22Rv1 (cell line): ENCODE measurements at regions not wholly inside any gene's neighbourhood (a gene's known extent, or its start where the extent isn't known, plus 50 kb on each side); places are given as distances from the start of the nearest gene placed in this dataset.

ENCODE experiments used
- ZFX ChIP-seq: fragments of 450-650 bp; IDR thresholded peaks from 2 replicates; pipeline ENCODE4 v1.6.1; 2017; ENCODE audit warnings: antibody characterized with exemption, borderline replicate concordance
- TF ChIP-seq, protein P1 (sequence below): fragments of 450-650 bp; IDR thresholded peaks from 2 replicates; pipeline ENCODE4 v1.5.1; 2017; ENCODE audit warnings: mild to moderate bottlenecking

DNA sequence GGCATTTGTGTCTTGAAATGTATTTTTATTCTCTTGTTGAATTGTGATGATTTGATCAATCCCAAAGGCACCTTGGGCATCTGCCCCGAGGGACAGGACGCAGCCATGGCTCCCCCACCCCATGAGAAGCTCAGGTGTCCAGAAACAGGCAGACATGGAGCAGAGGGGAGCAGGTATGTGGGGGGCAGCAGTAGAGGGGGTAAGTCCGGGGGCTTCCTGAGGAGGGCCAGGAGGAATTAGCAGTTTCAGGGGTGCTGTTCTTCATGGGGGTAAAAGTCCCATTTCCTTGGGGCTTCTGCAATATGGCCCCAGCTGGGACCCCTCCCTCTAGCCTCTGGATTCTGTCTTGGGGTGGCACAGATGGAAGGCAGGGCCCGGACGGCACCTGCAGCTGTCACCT is 67.0 kb upstream of the HMX1 start:
- TF ChIP-seq, protein P1, sequence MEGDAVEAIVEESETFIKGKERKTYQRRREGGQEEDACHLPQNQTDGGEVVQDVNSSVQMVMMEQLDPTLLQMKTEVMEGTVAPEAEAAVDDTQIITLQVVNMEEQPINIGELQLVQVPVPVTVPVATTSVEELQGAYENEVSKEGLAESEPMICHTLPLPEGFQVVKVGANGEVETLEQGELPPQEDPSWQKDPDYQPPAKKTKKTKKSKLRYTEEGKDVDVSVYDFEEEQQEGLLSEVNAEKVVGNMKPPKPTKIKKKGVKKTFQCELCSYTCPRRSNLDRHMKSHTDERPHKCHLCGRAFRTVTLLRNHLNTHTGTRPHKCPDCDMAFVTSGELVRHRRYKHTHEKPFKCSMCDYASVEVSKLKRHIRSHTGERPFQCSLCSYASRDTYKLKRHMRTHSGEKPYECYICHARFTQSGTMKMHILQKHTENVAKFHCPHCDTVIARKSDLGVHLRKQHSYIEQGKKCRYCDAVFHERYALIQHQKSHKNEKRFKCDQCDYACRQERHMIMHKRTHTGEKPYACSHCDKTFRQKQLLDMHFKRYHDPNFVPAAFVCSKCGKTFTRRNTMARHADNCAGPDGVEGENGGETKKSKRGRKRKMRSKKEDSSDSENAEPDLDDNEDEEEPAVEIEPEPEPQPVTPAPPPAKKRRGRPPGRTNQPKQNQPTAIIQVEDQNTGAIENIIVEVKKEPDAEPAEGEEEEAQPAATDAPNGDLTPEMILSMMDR = no peak
- TF ChIP-seq ZFX = no peak
